MM.1S (cell line): ENCODE measurements at regions not wholly inside any gene's neighbourhood (a gene's known extent, or its start where the extent isn't known, plus 50 kb on each side); places are given as distances from the start of the nearest gene placed in this dataset.

Experiments used
- DNase-seq: peaks from one replicate; pipeline ENCODE4 v3.0.0-alpha.2; 2015
- H2AFZ ChIP-seq: fragments of 300-600 bp; sonication (generic); 2 replicates; pipeline ENCODE4 v1.6.0; 2016; ENCODE audit warnings: antibody characterized with exemption, low read length
- H3F3A ChIP-seq: fragments of 300-600 bp; sonication (generic); 2 replicates; pipeline ENCODE4 v1.6.1; 2016; ENCODE audit warnings: mild to moderate bottlenecking, antibody characterized with exemption, low read length, moderate library complexity, mixed read lengths; ENCODE audit not compliant: insufficient read depth
- H3K27ac ChIP-seq: fragments of 300-600 bp; sonication (generic); 2 replicates; pipeline ENCODE4 v1.5.1; 2016; ENCODE audit warnings: mild to moderate bottlenecking, low read length
- H3K27me3 ChIP-seq: fragments of 300-600 bp; sonication (generic); replicated peaks from 2 replicates; pipeline ENCODE4 v1.6.0; 2016; ENCODE audit warnings: low read length; ENCODE audit not compliant: insufficient read depth
- H3K36me3 ChIP-seq: fragments of 300-600 bp; sonication (generic); replicated peaks from 2 replicates; pipeline ENCODE4 v1.6.1; 2016; ENCODE audit warnings: mild to moderate bottlenecking, low read length, mixed read lengths; ENCODE audit not compliant: insufficient read depth
- H3K4me1 ChIP-seq: fragments of 300-600 bp; sonication (generic); 2 replicates; pipeline ENCODE4 v1.6.1; 2016; ENCODE audit warnings: low read length, mixed read lengths
- H3K4me2 ChIP-seq: fragments of 300-600 bp; sonication (generic); 2 replicates; pipeline ENCODE4 v1.6.0; 2016; ENCODE audit warnings: low read depth, low read length
- H3K4me3 ChIP-seq: fragments of 300-600 bp; sonication (generic); 2 replicates; pipeline ENCODE4 v1.5.1; 2016; ENCODE audit warnings: low read length, mixed read lengths
- H3K79me2 ChIP-seq: fragments of 300-600 bp; sonication (generic); 2 replicates; pipeline ENCODE4 v1.6.1; 2016; ENCODE audit warnings: mixed run types, low read length, mixed read lengths
- H3K9ac ChIP-seq: fragments of 300-600 bp; sonication (generic); 2 replicates; pipeline ENCODE4 v1.6.1; 2016; ENCODE audit warnings: low read length, mixed read lengths
- H3K9me2 ChIP-seq: fragments of 300-600 bp; sonication (generic); replicated peaks from 2 replicates; pipeline ENCODE4 v1.6.1; 2016; ENCODE audit warnings: mild to moderate bottlenecking, low read length, mixed read lengths; ENCODE audit not compliant: insufficient read depth
- H3K9me3 ChIP-seq: fragments of 300-600 bp; sonication (generic); replicated peaks from 2 replicates; pipeline ENCODE4 v1.6.1; 2016; ENCODE audit warnings: mild to moderate bottlenecking, low read length, mixed read lengths; ENCODE audit not compliant: insufficient read depth
- H4K20me1 ChIP-seq: fragments of 300-600 bp; sonication (generic); 2 replicates; pipeline ENCODE4 v1.6.1; 2016; ENCODE audit warnings: mild to moderate bottlenecking, low read length, moderate library complexity, mixed read lengths; ENCODE audit not compliant: insufficient read depth
- EZH2 ChIP-seq: fragments of 300-600 bp; sonication (generic); optimal IDR thresholded peaks from 2 replicates; pipeline ENCODE3; 2017; ENCODE audit warnings: low read depth, mild to moderate bottlenecking, antibody characterized with exemption, low read length, mixed read lengths
- EZH2phosphoT487 ChIP-seq: fragments of 300-600 bp; sonication (generic); IDR thresholded peaks from 2 replicates; pipeline ENCODE4 v1.6.1; 2018; ENCODE audit warnings: antibody characterized with exemption, low read length
- TF ChIP-seq, protein P1 (sequence below): fragments of 300-600 bp; sonication (generic); IDR thresholded peaks from 2 replicates; pipeline ENCODE4 v1.5.1; 2016; ENCODE audit warnings: antibody characterized with exemption, low read length, mixed read lengths

DNA sequence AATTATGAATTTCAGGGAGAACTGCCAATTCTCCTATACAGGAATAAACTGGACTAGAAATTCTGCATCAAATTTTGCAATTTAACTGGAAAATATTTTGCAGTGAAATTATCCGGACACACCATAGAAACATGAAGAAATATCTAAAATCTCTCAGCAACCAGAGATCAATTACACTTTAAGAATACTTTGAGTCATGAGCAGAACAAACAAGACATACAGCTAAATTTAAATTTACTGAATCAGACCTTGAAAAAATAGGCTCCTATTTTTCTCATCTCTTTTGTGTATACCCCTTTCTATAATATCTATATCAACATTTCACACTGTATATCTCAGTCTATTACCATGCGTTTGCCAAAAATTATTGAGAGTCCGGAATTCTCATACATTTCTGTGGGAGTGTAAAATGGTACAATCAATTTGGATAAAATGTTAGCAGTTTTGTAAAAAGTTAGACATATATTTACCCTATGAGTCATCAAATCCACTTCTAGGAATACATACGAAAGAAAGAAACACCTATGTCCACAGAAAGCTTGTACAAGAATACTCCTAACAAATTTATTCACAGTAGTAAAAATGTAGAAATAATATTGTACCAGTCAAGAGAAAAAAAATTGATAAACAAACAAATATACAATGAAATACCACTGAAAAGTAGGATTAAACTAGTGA, 593.1 kb upstream of the NECTIN3 start:
- Histone ChIP-seq H3K4me2 (no peak overlapping the region), H3K4me3 (no peak overlapping the region), H3K36me3 (no peaks in the 10 kb centered on the region), H2AFZ (no peak overlapping the region), H3K9ac (no peak overlapping the region), H3K9me2 (no peaks in the 10 kb centered on the region), H3K79me2 (no peaks in the 10 kb centered on the region), H3K27me3 (no peaks in the 10 kb centered on the region), H3K9me3 (0 out of 2 replicates have a peak, but pooled peaks cover 2% of the 10 kb centered on the region), H4K20me1 (no peaks in the 10 kb centered on the region), H3K4me1 (no peaks in the 10 kb centered on the region), H3K27ac (no peak overlapping the region), H3F3A (no peaks in the 10 kb centered on the region)
- DNase-seq = no peak
- TF ChIP-seq, protein P1, sequence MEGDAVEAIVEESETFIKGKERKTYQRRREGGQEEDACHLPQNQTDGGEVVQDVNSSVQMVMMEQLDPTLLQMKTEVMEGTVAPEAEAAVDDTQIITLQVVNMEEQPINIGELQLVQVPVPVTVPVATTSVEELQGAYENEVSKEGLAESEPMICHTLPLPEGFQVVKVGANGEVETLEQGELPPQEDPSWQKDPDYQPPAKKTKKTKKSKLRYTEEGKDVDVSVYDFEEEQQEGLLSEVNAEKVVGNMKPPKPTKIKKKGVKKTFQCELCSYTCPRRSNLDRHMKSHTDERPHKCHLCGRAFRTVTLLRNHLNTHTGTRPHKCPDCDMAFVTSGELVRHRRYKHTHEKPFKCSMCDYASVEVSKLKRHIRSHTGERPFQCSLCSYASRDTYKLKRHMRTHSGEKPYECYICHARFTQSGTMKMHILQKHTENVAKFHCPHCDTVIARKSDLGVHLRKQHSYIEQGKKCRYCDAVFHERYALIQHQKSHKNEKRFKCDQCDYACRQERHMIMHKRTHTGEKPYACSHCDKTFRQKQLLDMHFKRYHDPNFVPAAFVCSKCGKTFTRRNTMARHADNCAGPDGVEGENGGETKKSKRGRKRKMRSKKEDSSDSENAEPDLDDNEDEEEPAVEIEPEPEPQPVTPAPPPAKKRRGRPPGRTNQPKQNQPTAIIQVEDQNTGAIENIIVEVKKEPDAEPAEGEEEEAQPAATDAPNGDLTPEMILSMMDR = no peak
- TF ChIP-seq EZH2phosphoT487 (no peak), EZH2 (no peak)

DNA sequence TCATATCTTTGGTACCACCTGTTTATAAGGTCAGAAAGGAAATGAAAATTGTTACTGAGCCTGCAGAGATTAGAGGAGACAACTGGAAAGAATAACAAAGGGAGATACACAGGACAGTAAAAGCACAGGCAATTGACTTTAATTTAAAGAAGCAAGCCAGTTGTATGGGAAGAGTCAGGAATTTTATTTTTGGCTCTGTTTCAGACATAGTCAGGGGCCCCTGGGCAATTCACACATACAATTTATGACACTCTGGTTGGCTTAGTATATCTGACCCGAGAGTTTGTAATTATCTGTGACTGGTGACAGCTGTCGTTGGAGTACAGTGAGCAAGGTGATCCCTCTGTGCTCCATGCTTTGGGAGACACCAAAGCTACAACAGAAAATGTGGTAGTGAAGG, 591.9 kb upstream of the NECTIN3 start:
- Histone ChIP-seq H3K79me2 (no peaks in the 10 kb centered on the region), H3K36me3 (no peaks in the 10 kb centered on the region), H4K20me1 (no peaks in the 10 kb centered on the region), H3K9me2 (no peaks in the 10 kb centered on the region), H3K9ac (no peak overlapping the region), H3K27ac (no peak overlapping the region), H2AFZ (no peak overlapping the region), H3K4me2 (no peak overlapping the region), H3K4me1 (no peaks in the 10 kb centered on the region), H3K4me3 (no peak overlapping the region), H3K9me3 (0 out of 2 replicates have a peak, but pooled peaks cover 3% of the 10 kb centered on the region), H3F3A (no peaks in the 10 kb centered on the region), H3K27me3 (no peaks in the 10 kb centered on the region)
- no peak for DNase-seq
- TF ChIP-seq EZH2 (no peak), EZH2phosphoT487 (no peak)
- TF ChIP-seq, protein P1 = no peak

DNA sequence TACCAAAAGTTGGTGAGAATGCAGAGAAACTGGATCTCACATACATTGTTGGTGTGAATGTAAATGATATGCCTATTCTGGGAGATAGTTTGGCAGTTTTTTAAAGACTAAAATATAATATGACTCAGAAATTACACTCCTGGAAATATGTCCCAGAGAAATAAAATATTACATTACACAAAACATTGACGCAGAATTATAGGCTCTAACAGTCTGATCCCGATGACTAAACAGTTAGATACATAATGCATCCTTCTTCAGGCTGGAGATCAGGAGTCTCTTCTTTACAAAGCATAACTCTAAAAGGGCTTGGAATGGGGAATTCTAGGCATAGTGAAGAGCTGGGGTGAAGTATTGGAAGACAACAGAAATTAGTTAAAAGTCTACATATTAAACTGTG, 586.2 kb upstream of the NECTIN3 start:
- TF ChIP-seq, protein P1 = no peak
- TF ChIP-seq EZH2phosphoT487 (no peak), EZH2 (no peak)

More for the DNA sequence above, 586.2 kb upstream of the NECTIN3 start:
- no peaks in the 10 kb centered on the region for H3K36me3 ChIP-seq
- no peak overlapping the region for H3K9ac ChIP-seq
- H3K27ac ChIP-seq = no peak overlapping the region
- no peaks in the 10 kb centered on the region for H3K9me2 ChIP-seq
- H2AFZ ChIP-seq = no peak overlapping the region
- H3K4me3 ChIP-seq = no peak overlapping the region
- no peaks in the 10 kb centered on the region for H3K4me1 ChIP-seq
- H3K4me2 ChIP-seq = no peak overlapping the region
- 0 out of 2 replicates have a peak, but pooled peaks cover 3% of the 10 kb centered on the region for H3K9me3 ChIP-seq
- H4K20me1 ChIP-seq = no peaks in the 10 kb centered on the region
- DNase-seq = no peak
- H3K27me3 ChIP-seq = no peaks in the 10 kb centered on the region
- no peaks in the 10 kb centered on the region for H3K79me2 ChIP-seq
- H3F3A ChIP-seq = no peaks in the 10 kb centered on the region
